CD4-positive, alpha-beta T cell (primary cell): ENCODE measurements at regions not wholly inside any gene's neighbourhood (a gene's known extent, or its start where the extent isn't known, plus 50 kb on each side); places are given as distances from the start of the nearest gene placed in this dataset.

ENCODE experiments used
- ATAC-seq: fragments of 200-7000 bp; cut with Tn5 transposase; one replicate; pipeline ENCODE4 v1.10.0; 2022; ENCODE audit warnings: mild to moderate bottlenecking; ENCODE audit not compliant: poor library complexity
- CTCF ChIA-PET: fragments of 350-600 bp; sonication (Branson Sonifier 250); formaldehyde crosslinking; loops from one replicate; lab custom pipeline; 2021; ENCODE audit warnings: antibody characterized with exemption, inconsistent platforms; lab: Charles Lee
- POLR2A ChIA-PET: fragments of 350-600 bp; sonication (Branson Sonifier 250); formaldehyde crosslinking; loops from one replicate; lab custom pipeline; 2021; ENCODE audit warnings: antibody characterized with exemption, inconsistent platforms; lab: Charles Lee
- DNase-seq, 14 experiments: peaks; one replicate each; pipeline ENCODE4 v3.0.0-alpha.2; 2013 to 2020; ENCODE audit warnings: mixed read lengths in 2 of 14
- H3K27ac ChIP-seq, 2 donors: one replicate each; pipeline versions ENCODE4 v1.5.1 to v1.7.0; 2013; ENCODE audit warnings: low read length in 2 of 2, low read depth in 1 of 2, mild to moderate bottlenecking in 1 of 2
- H3K27me3 ChIP-seq, 2 experiments: 1 replicate in 1 of 2; 2 replicates in 1 of 2; pipeline versions ENCODE4 v1.6.1 to v1.7.0; 2013; ENCODE audit warnings: low read length in 2 of 2, control low read depth in 1 of 2, mild to moderate bottlenecking in 1 of 2, moderate library complexity in 1 of 2; ENCODE audit not compliant: insufficient read depth in 2 of 2, control insufficient read depth in 1 of 2
- H3K36me3 ChIP-seq: one replicate; pipeline ENCODE4 v1.6.1; 2013; ENCODE audit warnings: low read length, control low read depth; ENCODE audit not compliant: insufficient read depth
- H3K4me1 ChIP-seq: one replicate; pipeline ENCODE4 v1.6.1; 2013; ENCODE audit warnings: low read length, control low read depth; ENCODE audit not compliant: insufficient read depth
- H3K4me3 ChIP-seq: one replicate; pipeline ENCODE4 v1.5.1; 2013; ENCODE audit warnings: mild to moderate bottlenecking, low read length, moderate library complexity
- H3K9me3 ChIP-seq, 2 experiments: 1 replicate in 1 of 2; 2 replicates in 1 of 2; pipeline versions ENCODE4 v1.6.1 to v1.7.0; 2013; ENCODE audit warnings: low read length in 2 of 2, mild to moderate bottlenecking in 2 of 2, control low read depth in 1 of 2, moderate library complexity in 1 of 2; ENCODE audit not compliant: control insufficient read depth in 1 of 2, insufficient read depth in 1 of 2
- H3K27ac Mint-ChIP-seq: one replicate; pipeline ENCODE4 v1.8.0; 2020; ENCODE audit warnings: mixed read lengths
- H3K27me3 Mint-ChIP-seq: one replicate; pipeline ENCODE4 v1.8.0; 2021; ENCODE audit warnings: mixed read lengths
- H3K36me3 Mint-ChIP-seq: one replicate; pipeline ENCODE4 v1.8.0; 2021; ENCODE audit warnings: low read depth, mixed read lengths
- H3K4me1 Mint-ChIP-seq: one replicate; pipeline ENCODE4 v1.8.0; 2021; ENCODE audit warnings: low read depth, mixed read lengths
- H3K4me3 Mint-ChIP-seq: one replicate; pipeline ENCODE4 v1.8.0; 2020; ENCODE audit warnings: mild to moderate bottlenecking, mixed read lengths
- H3K9me3 Mint-ChIP-seq: one replicate; pipeline ENCODE4 v1.8.0; 2020; ENCODE audit warnings: mixed read lengths
- intact Hi-C, 2 experiments: fragments of 100-400 bp; cut with DNase I in 1 of 2; cut with micrococcal nuclease in 1 of 2; formaldehyde crosslinking; loops; one replicate each; pipeline versions ENCODE4 v1.15.1 to v1.9.0; 2023 to 2025; cut with DNase I, micrococcal nuclease
- TF ChIP-seq, protein P1 (sequence below): fragments of 200-600 bp; IDR thresholded peaks from one replicate; pipeline ENCODE4 v1.8.0; 2022; ENCODE audit warnings: antibody characterized with exemption, mild to moderate bottlenecking

DNA sequence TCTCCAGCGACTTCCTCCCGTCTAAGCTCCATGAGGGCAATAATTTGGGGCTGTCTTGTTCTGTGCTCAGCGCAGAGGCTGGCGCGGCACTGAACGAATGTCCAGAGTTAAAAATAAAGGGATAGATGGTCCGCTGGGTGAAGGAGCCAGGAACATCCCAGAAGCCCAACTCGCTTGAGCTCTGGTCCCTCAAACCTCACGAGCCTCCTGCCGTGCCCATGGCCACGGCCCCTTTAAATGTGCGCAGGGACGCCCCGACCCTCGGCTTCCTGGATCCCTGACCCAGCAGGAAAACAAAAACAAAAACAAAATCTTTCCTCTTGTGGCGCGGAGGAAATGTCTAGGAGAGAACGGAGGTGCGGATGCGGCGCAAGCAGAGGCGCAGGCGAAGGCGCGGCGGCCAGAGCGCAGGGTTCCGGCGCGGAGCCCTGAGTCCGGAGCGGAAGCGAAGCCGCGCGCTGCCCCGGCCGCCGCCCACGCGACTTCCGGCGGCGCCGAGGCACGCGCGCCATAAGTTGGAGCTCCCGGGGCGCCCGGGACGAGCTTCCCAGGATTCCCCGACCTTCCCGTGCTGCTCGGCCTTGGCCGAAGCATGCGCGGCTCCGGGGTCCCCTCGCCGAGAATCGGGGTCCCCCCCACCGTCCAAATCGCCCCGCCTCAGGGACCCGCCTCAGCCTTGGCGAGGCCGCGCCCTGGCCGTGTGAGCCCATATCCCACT is 52.9 kb upstream of the WNT7A start:
- peak in 3 of 14 experiments; percentile 2 to 11 (median 9) for DNase-seq
- Mint-ChIP-seq H3K27ac (no peak overlapping the region), H3K4me3 (peak overlapping the region; percentile 70), H3K36me3 (peaks cover 6% of the 10 kb centered on the region), H3K27me3 (peaks cover 40% of the 10 kb centered on the region), H3K4me1 (no peaks in the 10 kb centered on the region), H3K9me3 (peaks cover 11% of the 10 kb centered on the region)
- TF ChIP-seq, protein P1, sequence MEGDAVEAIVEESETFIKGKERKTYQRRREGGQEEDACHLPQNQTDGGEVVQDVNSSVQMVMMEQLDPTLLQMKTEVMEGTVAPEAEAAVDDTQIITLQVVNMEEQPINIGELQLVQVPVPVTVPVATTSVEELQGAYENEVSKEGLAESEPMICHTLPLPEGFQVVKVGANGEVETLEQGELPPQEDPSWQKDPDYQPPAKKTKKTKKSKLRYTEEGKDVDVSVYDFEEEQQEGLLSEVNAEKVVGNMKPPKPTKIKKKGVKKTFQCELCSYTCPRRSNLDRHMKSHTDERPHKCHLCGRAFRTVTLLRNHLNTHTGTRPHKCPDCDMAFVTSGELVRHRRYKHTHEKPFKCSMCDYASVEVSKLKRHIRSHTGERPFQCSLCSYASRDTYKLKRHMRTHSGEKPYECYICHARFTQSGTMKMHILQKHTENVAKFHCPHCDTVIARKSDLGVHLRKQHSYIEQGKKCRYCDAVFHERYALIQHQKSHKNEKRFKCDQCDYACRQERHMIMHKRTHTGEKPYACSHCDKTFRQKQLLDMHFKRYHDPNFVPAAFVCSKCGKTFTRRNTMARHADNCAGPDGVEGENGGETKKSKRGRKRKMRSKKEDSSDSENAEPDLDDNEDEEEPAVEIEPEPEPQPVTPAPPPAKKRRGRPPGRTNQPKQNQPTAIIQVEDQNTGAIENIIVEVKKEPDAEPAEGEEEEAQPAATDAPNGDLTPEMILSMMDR, result no peak
- H3K4me1 ChIP-seq, result peaks cover 5% of the 10 kb centered on the region
- intact Hi-C loops, result no loop called here
- peaks cover 8 to 14% of the 10 kb centered on the region in 2 experiments for H3K27me3 ChIP-seq
- POLR2A ChIA-PET, result no interaction called here
- CTCF ChIA-PET, result no interaction called here
- H3K27ac ChIP-seq, result no peak overlapping the region
- H3K36me3 ChIP-seq, result no peaks in the 10 kb centered on the region
- peaks cover 10 to 50% of the 10 kb centered on the region in 2 experiments for H3K9me3 ChIP-seq
- ATAC-seq, result no peak
- H3K4me3 ChIP-seq, result peak overlapping the region; percentile 42

DNA sequence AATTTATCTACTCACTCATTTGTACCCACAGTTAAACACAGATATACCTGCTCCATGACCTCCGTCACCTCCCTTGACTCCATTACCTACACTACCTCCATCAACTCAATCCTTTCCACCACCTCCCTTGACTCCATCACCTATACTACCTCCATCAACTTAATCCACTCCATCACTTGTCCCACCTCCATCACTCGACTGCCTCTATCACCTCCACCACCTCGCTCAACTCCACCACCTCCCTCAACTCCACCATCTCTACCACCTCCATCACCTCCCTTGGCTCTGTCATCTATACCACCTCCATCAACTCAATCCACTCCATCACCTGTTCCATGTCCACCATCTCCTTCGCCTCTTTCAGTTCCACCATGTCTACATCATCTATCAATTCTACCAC is 51.3 kb upstream of the WNT7A start:
- H3K27ac ChIP-seq, result no peak overlapping the region
- Mint-ChIP-seq H3K9me3 (peaks cover 15% of the 10 kb centered on the region), H3K36me3 (peaks cover 13% of the 10 kb centered on the region), H3K27me3 (peaks cover 35% of the 10 kb centered on the region), H3K27ac (no peak overlapping the region), H3K4me1 (no peaks in the 10 kb centered on the region), H3K4me3 (no peak overlapping the region)
- peaks cover 16 to 50% of the 10 kb centered on the region in 2 experiments for H3K9me3 ChIP-seq
- CTCF ChIA-PET, result no interaction called here
- peaks cover 5% of the 10 kb centered on the region for H3K4me1 ChIP-seq
- intact Hi-C loops, result no loop called here
- H3K4me3 ChIP-seq, result no peak overlapping the region
- DNase-seq, result no peak
- peaks cover 8 to 14% of the 10 kb centered on the region in 2 experiments for H3K27me3 ChIP-seq
- ATAC-seq, result no peak
- POLR2A ChIA-PET, result no interaction called here
- no peaks in the 10 kb centered on the region for H3K36me3 ChIP-seq
- TF ChIP-seq, protein P1, result no peak
